VCaP (cell line): ENCODE measurements at regions not wholly inside any gene's neighbourhood (a gene's known extent, or its start where the extent isn't known, plus 50 kb on each side); places are given as distances from the start of the nearest gene placed in this dataset.

ENCODE experiments used
- H3K27ac ChIP-seq: fragments of 450-650 bp; 2 replicates; pipeline ENCODE4 v1.5.1; 2017
- CTCF ChIP-seq: fragments of 450-650 bp; conservative IDR thresholded peaks from 2 replicates; pipeline ENCODE4 v1.5.1; 2017; ENCODE audit warnings: mild to moderate bottlenecking, moderate library complexity

- TF ChIP-seq CTCF, result no peak
- no peak overlapping the region for H3K27ac ChIP-seq
These were observed 378.1 kb upstream of the TLE4 start for GRCh38 chr9:79193501-79194223.

DNA sequence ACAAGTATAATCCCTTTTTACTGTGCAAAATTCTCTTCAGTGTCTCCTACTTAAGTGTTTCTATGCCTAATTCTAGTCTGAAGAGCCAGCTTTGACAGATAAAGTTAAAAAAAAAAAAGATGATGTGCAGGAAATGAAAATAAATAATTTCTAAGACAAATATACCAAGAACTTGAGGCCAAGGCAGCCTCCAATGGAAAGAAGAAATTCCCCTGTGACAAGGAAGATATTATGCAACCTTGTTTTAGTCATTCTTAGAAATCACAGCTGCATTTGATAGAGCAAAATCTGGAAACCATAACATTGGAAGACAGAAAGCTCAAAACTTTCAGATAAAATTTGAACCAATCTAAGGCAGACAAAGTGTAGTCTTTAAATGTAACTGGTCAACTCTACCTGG, 375.9 kb upstream of the TLE4 start:
- no peak overlapping the region for H3K27ac ChIP-seq
- TF ChIP-seq CTCF, result no peak

DNA sequence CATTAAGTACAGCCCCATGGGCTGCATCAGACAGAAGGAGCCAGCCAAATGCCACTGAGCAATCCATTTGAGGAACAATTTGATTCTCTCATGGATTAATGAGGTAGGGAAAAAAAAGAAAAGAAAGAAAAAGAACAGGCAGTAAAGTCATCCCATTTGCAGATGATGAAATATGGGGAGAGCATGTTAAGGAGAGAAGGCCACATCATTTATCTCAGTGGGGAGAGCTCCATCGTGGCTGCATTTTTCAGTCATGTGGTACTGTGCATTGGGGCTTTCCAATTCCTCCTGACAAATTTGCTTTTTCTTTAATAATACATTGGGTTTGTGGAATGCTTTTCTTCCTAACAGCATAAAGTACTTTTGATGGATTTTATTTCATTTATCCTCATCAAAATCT, 375.2 kb upstream of the TLE4 start:
- no peak overlapping the region for H3K27ac ChIP-seq
- no peak for TF ChIP-seq CTCF

- no peak overlapping the region for H3K27ac ChIP-seq
- TF ChIP-seq CTCF, result no peak
These were observed 371.4 kb upstream of the TLE4 start for GRCh38 chr9:79200336-79200735.

- TF ChIP-seq CTCF, result no peak
- no peak overlapping the region for H3K27ac ChIP-seq
These were observed 370.1 kb upstream of the TLE4 start for GRCh38 chr9:79201636-79202035.

DNA sequence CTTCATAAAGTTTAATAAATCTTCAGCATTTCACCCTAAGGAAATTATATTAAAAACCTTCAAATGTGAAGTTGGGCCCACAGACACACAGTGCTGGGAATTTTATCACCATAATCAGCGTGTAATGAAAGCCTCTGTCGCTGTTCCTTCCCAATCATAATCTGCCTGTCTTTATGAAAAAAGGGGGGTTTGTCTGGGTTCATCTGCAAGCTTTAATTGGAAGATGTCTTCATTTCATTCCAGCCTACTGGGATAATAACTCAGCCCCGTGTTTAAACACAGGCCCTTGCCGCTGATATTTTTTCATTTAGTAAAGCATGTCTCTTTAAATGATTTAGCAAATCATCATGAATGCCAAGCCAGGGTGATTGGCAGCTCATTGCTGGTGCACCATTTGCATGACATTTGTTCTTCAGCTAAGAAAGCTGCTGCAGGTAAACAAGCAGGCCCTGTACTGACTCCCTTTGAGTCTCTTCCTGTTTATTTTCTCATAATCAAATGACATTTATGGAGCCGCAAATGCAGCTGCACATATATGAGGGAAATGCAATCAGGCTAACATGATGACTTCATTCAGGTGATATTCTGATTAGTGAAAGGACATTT, 362.9 kb upstream of the TLE4 start:
- no peak overlapping the region for H3K27ac ChIP-seq
- no peak for TF ChIP-seq CTCF

DNA sequence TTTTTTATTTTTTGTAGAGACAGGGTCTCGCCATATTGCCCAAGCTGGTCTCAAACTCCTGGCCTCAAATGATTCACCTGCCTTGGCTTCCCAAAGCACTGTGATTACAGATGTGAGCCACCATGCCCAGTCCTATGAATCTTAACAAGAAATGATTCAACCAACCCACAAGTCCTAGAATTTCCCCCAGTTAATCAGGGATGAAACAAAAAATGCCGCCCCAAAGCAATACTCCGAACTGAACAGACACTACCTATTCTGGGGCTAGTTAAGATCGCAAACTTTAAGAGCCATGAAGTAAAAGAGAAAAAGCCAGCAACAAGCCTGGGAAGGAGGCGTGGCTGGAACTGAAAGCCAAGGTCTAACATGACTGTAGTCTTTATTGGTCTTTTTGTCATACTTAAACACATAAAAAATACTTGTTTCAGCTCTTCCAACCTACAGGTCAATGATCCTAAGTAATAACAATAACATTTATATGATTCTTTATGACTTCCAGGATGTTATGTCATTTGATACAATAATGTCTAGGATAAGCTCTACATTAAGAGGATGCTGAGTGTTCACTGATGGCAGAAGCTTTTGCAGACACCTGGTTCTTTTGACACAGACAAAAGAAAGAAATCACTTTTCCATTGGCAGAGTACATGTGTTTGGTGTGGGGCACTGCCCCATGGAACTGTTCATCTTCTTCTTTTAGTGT, 361.1 kb upstream of the TLE4 start:
- no peak for TF ChIP-seq CTCF
- no peak overlapping the region for H3K27ac ChIP-seq
